Esophagus squamous epithelium (tissue), 5 donors: ENCODE measurements at regions not wholly inside any gene's neighbourhood (a gene's known extent, or its start where the extent isn't known, plus 50 kb on each side); places are given as distances from the start of the nearest gene placed in this dataset.

ENCODE experiments used
- DNase-seq: peaks from one replicate; lab custom pipeline; 2025; lab: John Stamatoyannopoulos, UW
- H3K27ac ChIP-seq, 4 donors: fragments of 200-600 bp; sonication (generic); one replicate each; pipeline ENCODE4 v1.5.1; 2016 to 2019; ENCODE audit warnings: mild to moderate bottlenecking in 1 of 4
- H3K27me3 ChIP-seq, 4 donors: fragments of 200-600 bp; sonication (generic); 1 replicate in 3 of 4; 2 replicates in 1 of 4; pipeline versions ENCODE4 v1.5.1 to v1.6.0; 2017 to 2021; ENCODE audit warnings: antibody characterized with exemption in 1 of 4
- H3K36me3 ChIP-seq, 3 donors: fragments of 200-600 bp; sonication (generic); one replicate each; pipeline ENCODE4 v1.5.1; 2016 to 2019
- H3K4me1 ChIP-seq, 3 donors: fragments of 200-600 bp; sonication (generic); one replicate each; pipeline ENCODE4 v1.5.1; 2017 to 2019
- H3K4me3 ChIP-seq, 4 donors: fragments of 200-600 bp; sonication (generic); 1 replicate in 3 of 4; 2 replicates in 1 of 4; pipeline ENCODE4 v1.5.1; 2016 to 2019; ENCODE audit warnings: mild to moderate bottlenecking in 2 of 4, moderate library complexity in 1 of 4
- H3K9me3 ChIP-seq, 3 donors: fragments of 200-600 bp; sonication (generic); one replicate each; pipeline ENCODE4 v1.5.1; 2016 to 2019
- CTCF ChIP-seq, 6 experiments: fragments of 450-650 bp in 4 of 6; fragments of 200-600 bp in 2 of 6; sonication (generic) in 2 of 6; IDR thresholded peaks; one replicate each; pipeline ENCODE4 v1.5.1; 2016 to 2019; ENCODE audit warnings: antibody characterized with exemption in 6 of 6, mild to moderate bottlenecking in 4 of 6, moderate library complexity in 4 of 6
- POLR2A ChIP-seq, 4 donors: fragments of 450-650 bp; IDR thresholded peaks; one replicate each; pipeline ENCODE4 v1.6.1; 2017; ENCODE audit warnings: antibody characterized with exemption in 4 of 4, mild to moderate bottlenecking in 4 of 4, moderate library complexity in 3 of 4
- WGBS, 2 donors: methylation state at CpG; one replicate each; pipeline ENCODE4 v1.1.5; 2018; 5-methylcytosine and 5-hydroxymethylcytosine counted together
- intact Hi-C: fragments of 100-400 bp; cut with DNase I; formaldehyde crosslinking; loops from one replicate; pipeline ENCODE4 v1.15.0; 2022
- donor health status: DM: yes; HTN: yes; CAD: no.

GRCh38 chrX:131595120-131595519, 51.2 kb downstream of the OR13H1 start:
- no peak overlapping the region for H3K4me3 ChIP-seq
- no peak overlapping the region for H3K27ac ChIP-seq
- no peaks in the 10 kb centered on the region for H3K4me1 ChIP-seq
- peaks cover 0 to 8% (median 0%) of the 10 kb centered on the region in 3 donors for H3K9me3 ChIP-seq
- WGBS, 2 donors: 33 to 48% methylated on average over 3 of the region's 3 CpGs
- peaks cover 0 to 3% (median 0%) of the 10 kb centered on the region in 4 donors for H3K27me3 ChIP-seq
- no peaks in the 10 kb centered on the region for H3K36me3 ChIP-seq
- DNase-seq: no peak
- TF ChIP-seq CTCF (IDR thresholded peaks at IDR 0.05) (no peak), POLR2A (IDR thresholded peaks at IDR 0.05) (no peak)
- intact Hi-C loops: no loop called here

GRCh38 chrX:131607792-131608369, 64.0 kb downstream of the OR13H1 start:
- H3K27me3 ChIP-seq: no peaks in the 10 kb centered on the region
- intact Hi-C loops: no loop called here

GRCh38 chrX:131609480-131609879, 65.6 kb downstream of the OR13H1 start:
- WGBS, 2 donors: 32% methylated on average over 4 of the region's 5 CpGs; no CpG with 5 or more reads in 1 of the 2 donors
- H3K4me1 ChIP-seq: no peaks in the 10 kb centered on the region
- no peak overlapping the region for H3K27ac ChIP-seq
- intact Hi-C loops: no loop called here
- no peak overlapping the region for H3K4me3 ChIP-seq
- no peaks in the 10 kb centered on the region for H3K36me3 ChIP-seq
- TF ChIP-seq CTCF (IDR thresholded peaks at IDR 0.05) (no peak), POLR2A (IDR thresholded peaks at IDR 0.05) (no peak)
- no peaks in the 10 kb centered on the region for H3K9me3 ChIP-seq
- no peaks in the 10 kb centered on the region for H3K27me3 ChIP-seq
- no peak for DNase-seq

More at GRCh38 chrX:131607792-131608369, 64.0 kb downstream of the OR13H1 start:
- H3K4me1 ChIP-seq: no peaks in the 10 kb centered on the region
- no peak for DNase-seq
- no peaks in the 10 kb centered on the region for H3K36me3 ChIP-seq
- WGBS, 2 donors: 52 to 61% methylated on average over 2 of the region's 2 CpGs
- no peak overlapping the region for H3K27ac ChIP-seq
- TF ChIP-seq CTCF (IDR thresholded peaks at IDR 0.05): no peak
- TF ChIP-seq POLR2A (IDR thresholded peaks at IDR 0.05): no peak
- no peak overlapping the region for H3K4me3 ChIP-seq
- H3K9me3 ChIP-seq: no peaks in the 10 kb centered on the region

- Histone ChIP-seq H3K27me3 (no peaks in the 10 kb centered on the region), H3K4me1 (no peaks in the 10 kb centered on the region), H3K4me3 (no peak overlapping the region), H3K9me3 (no peaks in the 10 kb centered on the region), H3K27ac (no peak overlapping the region), H3K36me3 (no peaks in the 10 kb centered on the region)
- TF ChIP-seq CTCF (IDR thresholded peaks at IDR 0.05): no peak
- TF ChIP-seq POLR2A (IDR thresholded peaks at IDR 0.05): no peak
- intact Hi-C loops: no loop called here
- WGBS, 2 donors: 75 to 77% methylated on average over 3 of the region's 3 CpGs
- DNase-seq: no peak
Observed at GRCh38 chrX:131613260-131613659, 69.4 kb downstream of the OR13H1 start.

GRCh38 chrX:131614241-131614640, 70.4 kb downstream of the OR13H1 start:
- TF ChIP-seq CTCF (IDR thresholded peaks at IDR 0.05): no peak
- TF ChIP-seq POLR2A (IDR thresholded peaks at IDR 0.05): no peak
- WGBS, 2 donors: 49 to 86% methylated on average over 2 of the region's 2 CpGs

More at GRCh38 chrX:131614241-131614640, 70.4 kb downstream of the OR13H1 start:
- no peak for DNase-seq
- Histone ChIP-seq H3K27ac (no peak overlapping the region), H3K4me1 (no peaks in the 10 kb centered on the region), H3K4me3 (no peak overlapping the region), H3K9me3 (no peaks in the 10 kb centered on the region), H3K27me3 (no peaks in the 10 kb centered on the region), H3K36me3 (no peaks in the 10 kb centered on the region)
- intact Hi-C loops: no loop called here
